Fibroblast of pulmonary artery (primary cell): ENCODE measurements at regions not wholly inside any gene's neighbourhood (a gene's known extent, or its start where the extent isn't known, plus 50 kb on each side); places are given as distances from the start of the nearest gene placed in this dataset.

Experiments
- DNase-seq: peaks from one replicate; pipeline ENCODE4 v3.0.0-alpha.2; 2010; ENCODE audit warnings: low read depth
- H3K4me3 ChIP-seq: replicated peaks from 2 replicates; pipeline ENCODE4 v1.5.1; 2011; ENCODE audit warnings: low read depth, mild to moderate bottlenecking, control low read depth, low read length, moderate library complexity
- TF ChIP-seq, protein P1 (sequence below): IDR thresholded peaks from 2 replicates; pipeline ENCODE4 v1.5.1; 2011; ENCODE audit warnings: mild to moderate bottlenecking, control low read depth, low read length, inconsistent platforms; ENCODE audit errors: missing control alignments

DNA sequence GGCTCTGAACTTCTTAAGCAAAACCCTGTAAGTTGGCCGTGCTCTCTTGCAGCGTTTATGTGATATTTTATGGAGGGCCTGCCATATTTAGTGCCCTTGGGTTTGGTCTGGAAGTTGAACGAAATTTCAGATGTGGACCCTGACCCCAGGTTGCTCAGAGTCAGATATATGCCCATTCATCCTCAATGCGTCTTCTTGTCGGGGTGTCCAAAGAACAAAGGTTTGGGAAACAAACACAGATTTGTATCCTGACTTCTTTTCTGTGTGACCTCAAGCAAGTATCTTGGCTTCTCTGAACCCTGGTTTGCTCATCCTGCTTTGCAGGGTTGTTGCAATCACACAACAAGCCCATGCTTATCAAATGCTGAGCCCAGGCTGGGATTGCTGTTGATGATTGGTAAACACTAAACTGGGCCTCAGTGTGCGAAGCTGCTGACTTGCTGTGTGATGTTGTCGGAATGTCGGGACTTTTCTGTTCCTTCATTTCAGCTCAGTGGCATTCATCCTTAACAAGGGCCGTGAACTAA, 103.5 kb upstream of the PTPN1 start:
- DNase-seq: no peak
- TF ChIP-seq, protein P1, sequence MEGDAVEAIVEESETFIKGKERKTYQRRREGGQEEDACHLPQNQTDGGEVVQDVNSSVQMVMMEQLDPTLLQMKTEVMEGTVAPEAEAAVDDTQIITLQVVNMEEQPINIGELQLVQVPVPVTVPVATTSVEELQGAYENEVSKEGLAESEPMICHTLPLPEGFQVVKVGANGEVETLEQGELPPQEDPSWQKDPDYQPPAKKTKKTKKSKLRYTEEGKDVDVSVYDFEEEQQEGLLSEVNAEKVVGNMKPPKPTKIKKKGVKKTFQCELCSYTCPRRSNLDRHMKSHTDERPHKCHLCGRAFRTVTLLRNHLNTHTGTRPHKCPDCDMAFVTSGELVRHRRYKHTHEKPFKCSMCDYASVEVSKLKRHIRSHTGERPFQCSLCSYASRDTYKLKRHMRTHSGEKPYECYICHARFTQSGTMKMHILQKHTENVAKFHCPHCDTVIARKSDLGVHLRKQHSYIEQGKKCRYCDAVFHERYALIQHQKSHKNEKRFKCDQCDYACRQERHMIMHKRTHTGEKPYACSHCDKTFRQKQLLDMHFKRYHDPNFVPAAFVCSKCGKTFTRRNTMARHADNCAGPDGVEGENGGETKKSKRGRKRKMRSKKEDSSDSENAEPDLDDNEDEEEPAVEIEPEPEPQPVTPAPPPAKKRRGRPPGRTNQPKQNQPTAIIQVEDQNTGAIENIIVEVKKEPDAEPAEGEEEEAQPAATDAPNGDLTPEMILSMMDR: no peak
- no peak overlapping the region for H3K4me3 ChIP-seq

DNA sequence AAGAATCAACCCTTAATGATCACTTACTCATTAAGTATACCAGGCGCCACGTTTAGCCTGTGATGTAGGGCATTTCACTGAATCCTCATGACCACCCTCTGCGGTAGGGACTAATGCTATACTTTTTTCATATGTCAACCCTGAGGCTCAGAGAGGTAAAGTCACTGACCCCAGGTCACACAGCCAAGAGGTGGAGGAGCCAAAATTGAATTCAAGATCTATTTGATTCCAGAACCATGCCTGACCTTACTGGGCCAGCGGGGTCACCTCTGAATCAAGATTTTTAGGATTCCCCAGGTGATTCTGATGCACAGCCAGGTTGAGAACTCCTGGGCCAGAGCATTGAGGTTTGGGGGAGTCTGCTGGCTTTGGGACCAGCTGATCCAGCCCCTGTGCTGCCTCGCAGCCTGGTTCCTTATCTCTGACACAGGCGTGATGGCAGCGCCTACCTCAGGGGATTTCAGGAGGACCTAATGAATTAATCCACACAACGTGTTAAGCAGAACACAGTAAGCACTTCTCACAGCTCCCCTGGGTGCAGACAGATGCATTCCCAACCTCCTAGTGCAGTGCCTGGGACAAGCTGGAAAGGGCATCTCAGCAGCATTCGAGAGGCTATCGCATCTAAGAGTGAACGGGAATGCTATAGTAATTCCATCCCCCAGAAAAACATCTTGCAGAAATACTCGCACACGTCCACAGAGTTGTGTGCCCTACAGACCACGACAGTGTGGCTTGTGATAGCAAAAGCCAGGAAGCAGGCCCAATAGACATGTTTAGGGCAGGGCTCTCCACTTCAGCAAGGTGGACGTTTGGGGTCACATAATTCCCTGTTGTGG, 101.4 kb upstream of the PTPN1 start:
- DNase-seq: no peak
- H3K4me3 ChIP-seq: no peak overlapping the region
- TF ChIP-seq, protein P1: no peak

GRCh38 chr20:50409495-50409894, 100.7 kb upstream of the PTPN1 start:
- peak; percentile 74 for DNase-seq
- TF ChIP-seq, protein P1: no peak
- H3K4me3 ChIP-seq: no peak overlapping the region

- TF ChIP-seq, protein P1: no peak
- no peak overlapping the region for H3K4me3 ChIP-seq
- no peak for DNase-seq
These were observed 99.8 kb upstream of the PTPN1 start for GRCh38 chr20:50410343-50410742.

GRCh38 chr20:50412069-50412468, 98.1 kb upstream of the PTPN1 start:
- DNase-seq: no peak
- H3K4me3 ChIP-seq: no peak overlapping the region
- TF ChIP-seq, protein P1: no peak

DNA sequence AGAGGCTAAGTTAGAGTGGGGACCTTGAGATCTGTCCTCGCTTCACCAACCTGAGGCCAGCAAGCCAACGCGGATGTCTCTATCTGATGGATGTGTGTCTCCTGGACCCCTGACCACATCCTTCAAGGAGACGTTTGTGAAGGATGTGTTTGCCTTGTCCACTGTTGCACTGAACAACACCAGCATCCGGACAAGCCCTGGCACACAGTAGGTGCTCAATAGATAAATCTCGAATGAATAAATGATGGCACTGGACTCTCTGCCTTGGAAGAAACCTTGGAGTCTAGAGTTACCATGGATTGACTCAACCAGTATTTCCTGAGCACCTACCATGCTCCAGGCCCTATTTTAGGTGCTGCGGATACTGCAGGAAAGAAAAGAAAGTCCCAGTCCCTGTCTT, 97.7 kb upstream of the PTPN1 start:
- H3K4me3 ChIP-seq: no peak overlapping the region
- TF ChIP-seq, protein P1: no peak
- no peak for DNase-seq
